ENCODE measurements at regions not wholly inside any gene's neighbourhood (a gene's known extent, or its start where the extent isn't known, plus 50 kb on each side); places are given as distances from the start of the nearest gene placed in this dataset.

DNA sequence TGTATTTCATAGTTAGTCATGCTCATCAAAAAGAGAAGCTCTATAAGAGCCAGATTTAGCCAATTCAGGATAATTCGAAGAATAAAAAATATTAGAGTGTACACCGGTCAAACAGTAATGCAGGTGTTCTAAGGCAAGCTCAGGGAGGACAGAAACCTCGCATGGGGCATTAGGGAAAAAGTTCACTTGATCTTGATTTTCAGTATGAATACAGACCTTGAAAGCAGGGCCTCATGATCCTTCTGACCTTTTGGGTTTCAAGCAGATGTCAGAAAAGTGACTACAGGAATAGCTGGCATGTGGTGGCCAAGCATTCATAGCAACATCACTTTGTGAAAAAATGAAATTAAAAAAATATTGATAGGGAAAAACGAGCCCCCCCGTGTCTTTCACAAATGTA lies 394.9 kb downstream of the KIF4B start:
- ATAC-seq (ENCODE audit: low FRiP score in 2 of 2) (no peak), DNase-seq (no peak)
- 81 to 83% methylated on average over 5 of the region's 5 CpGs for WGBS, 2 donors
- Histone ChIP-seq H3K9me3 (peaks cover 0 to 3% (median 0%) of the 10 kb centered on the region in 4 donors), H3K4me3 (no peak overlapping the region), H3K4me1 (no peaks in the 10 kb centered on the region), H3K36me3 (no peaks in the 10 kb centered on the region), H3K27ac (no peak overlapping the region), H3K27me3 (no peaks in the 10 kb centered on the region)
- TF ChIP-seq POLR2AphosphoS5 (IDR thresholded peaks at IDR 0.05): no peak
- no peak for TF ChIP-seq EP300 (IDR thresholded peaks at IDR 0.05)
- no peak for TF ChIP-seq POLR2A (IDR thresholded peaks at IDR 0.05)
- TF ChIP-seq, protein P1, sequence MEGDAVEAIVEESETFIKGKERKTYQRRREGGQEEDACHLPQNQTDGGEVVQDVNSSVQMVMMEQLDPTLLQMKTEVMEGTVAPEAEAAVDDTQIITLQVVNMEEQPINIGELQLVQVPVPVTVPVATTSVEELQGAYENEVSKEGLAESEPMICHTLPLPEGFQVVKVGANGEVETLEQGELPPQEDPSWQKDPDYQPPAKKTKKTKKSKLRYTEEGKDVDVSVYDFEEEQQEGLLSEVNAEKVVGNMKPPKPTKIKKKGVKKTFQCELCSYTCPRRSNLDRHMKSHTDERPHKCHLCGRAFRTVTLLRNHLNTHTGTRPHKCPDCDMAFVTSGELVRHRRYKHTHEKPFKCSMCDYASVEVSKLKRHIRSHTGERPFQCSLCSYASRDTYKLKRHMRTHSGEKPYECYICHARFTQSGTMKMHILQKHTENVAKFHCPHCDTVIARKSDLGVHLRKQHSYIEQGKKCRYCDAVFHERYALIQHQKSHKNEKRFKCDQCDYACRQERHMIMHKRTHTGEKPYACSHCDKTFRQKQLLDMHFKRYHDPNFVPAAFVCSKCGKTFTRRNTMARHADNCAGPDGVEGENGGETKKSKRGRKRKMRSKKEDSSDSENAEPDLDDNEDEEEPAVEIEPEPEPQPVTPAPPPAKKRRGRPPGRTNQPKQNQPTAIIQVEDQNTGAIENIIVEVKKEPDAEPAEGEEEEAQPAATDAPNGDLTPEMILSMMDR (IDR thresholded peaks at IDR 0.05): no peak

DNA sequence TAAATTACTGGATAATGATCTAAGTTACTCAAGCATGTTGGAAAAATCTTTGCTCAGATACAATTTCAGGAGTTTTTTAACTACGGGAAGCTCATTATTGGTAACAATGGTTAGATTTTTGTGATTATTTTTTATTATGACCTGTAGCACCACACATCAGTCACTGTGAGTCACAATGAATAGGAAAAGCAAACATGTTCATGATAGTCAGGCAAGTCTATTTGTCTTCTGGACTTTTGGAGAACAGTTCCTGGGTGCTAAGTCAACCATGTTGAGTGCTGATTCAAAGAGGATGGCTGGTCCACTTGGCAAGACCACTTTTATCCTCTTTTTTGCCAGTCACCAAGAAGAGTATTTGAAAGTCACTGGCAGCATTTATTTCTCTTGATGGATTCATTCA lies 403.2 kb downstream of the KIF4B start:
- DNase-seq (no peak), ATAC-seq (ENCODE audit: low FRiP score in 2 of 2) (no peak)
- no peak overlapping the region for H3K27ac ChIP-seq
- TF ChIP-seq POLR2A (IDR thresholded peaks at IDR 0.05): no peak
- no peak for TF ChIP-seq EP300 (IDR thresholded peaks at IDR 0.05)
- TF ChIP-seq POLR2AphosphoS5 (IDR thresholded peaks at IDR 0.05): no peak
- H3K4me1 ChIP-seq: no peaks in the 10 kb centered on the region
- 81 to 88% methylated on average over 1 of the region's 1 CpG for WGBS, 2 donors
- H3K9me3 ChIP-seq: no peaks in the 10 kb centered on the region
- H3K36me3 ChIP-seq: no peaks in the 10 kb centered on the region
- no peaks in the 10 kb centered on the region for H3K27me3 ChIP-seq
- H3K4me3 ChIP-seq: no peak overlapping the region

DNA sequence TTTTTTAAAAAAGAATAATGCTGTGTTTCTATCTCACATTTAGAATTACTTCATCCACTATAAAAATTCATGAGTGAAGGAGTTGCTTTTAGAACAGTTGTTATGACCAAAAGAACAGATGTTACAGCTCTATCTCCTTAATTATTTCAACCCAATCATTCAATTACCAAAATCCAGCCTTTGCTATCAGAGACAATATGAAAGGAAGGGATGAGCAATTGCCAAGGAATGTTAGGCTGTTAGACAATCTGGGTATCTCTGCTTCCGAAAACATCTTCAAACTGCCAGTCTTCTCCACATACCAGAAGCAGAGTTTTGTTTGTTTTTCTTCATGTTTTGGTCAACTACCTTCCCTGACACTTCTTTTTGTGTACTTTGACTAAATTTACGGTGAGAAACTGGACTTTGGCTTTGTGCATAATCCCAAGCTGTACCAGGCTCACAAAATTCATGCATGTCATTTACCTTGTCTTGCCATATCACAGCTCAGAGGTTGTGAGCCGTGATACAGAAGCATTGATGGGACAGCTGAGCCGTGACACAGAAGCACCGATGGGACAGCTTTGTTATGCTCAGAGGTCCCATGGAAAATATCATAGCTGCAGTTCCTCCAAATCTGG lies 405.5 kb downstream of the KIF4B start:
- DNase-seq (no peak), ATAC-seq (ENCODE audit: low FRiP score in 2 of 2) (no peak)
- WGBS, 2 donors: 55 to 77% methylated on average over 5 of the region's 5 CpGs
- Histone ChIP-seq H3K4me3 (no peak overlapping the region), H3K9me3 (no peaks in the 10 kb centered on the region), H3K27me3 (no peaks in the 10 kb centered on the region), H3K27ac (no peak overlapping the region), H3K36me3 (no peaks in the 10 kb centered on the region), H3K4me1 (no peaks in the 10 kb centered on the region)
- TF ChIP-seq EP300 (IDR thresholded peaks at IDR 0.05): no peak
- TF ChIP-seq POLR2AphosphoS5 (IDR thresholded peaks at IDR 0.05): no peak
- TF ChIP-seq, protein P1 (IDR thresholded peaks at IDR 0.05): no peak
- TF ChIP-seq POLR2A (IDR thresholded peaks at IDR 0.05): no peak

DNA sequence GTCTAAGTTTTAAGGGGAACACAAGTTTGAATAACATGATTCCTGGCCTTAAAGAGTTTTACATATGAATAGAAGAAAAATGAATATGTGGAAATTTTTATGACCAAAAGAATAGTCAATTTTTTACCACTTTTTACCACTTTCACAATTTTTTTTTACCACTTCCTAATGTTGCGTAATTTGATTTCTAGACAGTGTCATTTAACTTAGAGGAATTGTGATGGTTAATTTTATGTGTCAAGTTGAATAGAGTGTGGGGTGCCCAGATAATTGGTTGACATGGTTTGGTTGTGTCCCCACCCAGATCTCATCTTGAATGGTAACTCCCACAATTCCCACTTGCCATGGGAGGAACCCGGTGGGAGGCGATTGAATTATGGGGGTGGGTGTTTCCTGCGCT lies 416.6 kb downstream of the KIF4B start:
- Histone ChIP-seq H3K27ac (no peak overlapping the region), H3K9me3 (no peaks in the 10 kb centered on the region), H3K4me1 (no peaks in the 10 kb centered on the region), H3K4me3 (no peak overlapping the region), H3K27me3 (no peaks in the 10 kb centered on the region), H3K36me3 (no peaks in the 10 kb centered on the region)
- TF ChIP-seq POLR2A (IDR thresholded peaks at IDR 0.05): no peak
- TF ChIP-seq POLR2AphosphoS5 (IDR thresholded peaks at IDR 0.05): no peak
- no peak for TF ChIP-seq EP300 (IDR thresholded peaks at IDR 0.05)
- TF ChIP-seq, protein P1 (IDR thresholded peaks at IDR 0.05): no peak
- DNase-seq (no peak), ATAC-seq (ENCODE audit: low FRiP score in 2 of 2) (no peak)
- whole genome bisulfite sequencing, 2 donors: 88 to 93% methylated on average over 4 of the region's 4 CpGs

DNA sequence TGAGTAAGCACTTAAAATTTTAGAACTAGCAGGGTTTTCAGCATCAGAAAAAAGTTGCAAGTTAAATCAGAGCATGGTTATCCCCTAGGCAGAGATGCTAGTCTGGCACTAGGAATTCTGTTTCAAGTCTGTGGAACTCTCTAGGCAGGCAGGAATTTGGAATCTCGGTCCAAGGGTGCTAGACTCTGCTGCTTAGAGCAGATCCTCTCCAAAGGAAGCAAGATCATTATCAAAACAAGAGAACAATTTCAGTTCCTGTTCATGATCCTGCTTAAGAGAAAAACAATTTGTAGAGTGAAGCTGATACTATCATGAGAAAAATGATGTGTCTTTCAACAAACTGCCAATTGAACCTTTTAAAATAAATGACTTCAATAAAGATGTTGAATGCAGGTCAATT lies 420.7 kb downstream of the KIF4B start:
- ATAC-seq (ENCODE audit: low FRiP score in 2 of 2): no peak
- no peaks in the 10 kb centered on the region for H3K4me1 ChIP-seq
- WGBS, 2 donors: 5 to 31% methylated on average over 1 of the region's 1 CpG

More for the DNA sequence above, 420.7 kb downstream of the KIF4B start:
- H3K36me3 ChIP-seq: no peaks in the 10 kb centered on the region
- no peaks in the 10 kb centered on the region for H3K27me3 ChIP-seq
- TF ChIP-seq POLR2AphosphoS5 (IDR thresholded peaks at IDR 0.05) (no peak), POLR2A (IDR thresholded peaks at IDR 0.05) (no peak), EP300 (IDR thresholded peaks at IDR 0.05) (no peak)
- TF ChIP-seq, protein P1 (IDR thresholded peaks at IDR 0.05): no peak
- no peak overlapping the region for H3K27ac ChIP-seq
- no peaks in the 10 kb centered on the region for H3K9me3 ChIP-seq
- DNase-seq: no peak
- no peak overlapping the region for H3K4me3 ChIP-seq
